GM23338 (cell line): ENCODE measurements at regions not wholly inside any gene's neighbourhood (a gene's known extent, or its start where the extent isn't known, plus 50 kb on each side); places are given as distances from the start of the nearest gene placed in this dataset.

Experiments
- ATAC-seq: fragments of 200-7000 bp; cut with Tn5 transposase; 3 replicates; pipeline ENCODE4 v1.9.1; 2020
- DNase-seq: peaks from one replicate; pipeline ENCODE4 v3.0.0-alpha.2; 2015; ENCODE audit warnings: low spot score
- H2AFZ ChIP-seq: fragments of 200-600 bp; sonication (generic); 2 replicates; pipeline ENCODE4 v1.8.0; 2016; ENCODE audit warnings: antibody characterized with exemption, mild to moderate bottlenecking, moderate library complexity
- H3F3A ChIP-seq: fragments of 200-600 bp; sonication (generic); replicated peaks from 2 replicates; pipeline ENCODE4 v1.8.0; 2017; ENCODE audit warnings: antibody characterized with exemption, mixed run types, low read depth
- H3K27ac ChIP-seq: fragments of 200-600 bp; sonication (generic); 2 replicates; pipeline ENCODE4 v1.6.1; 2016; ENCODE audit warnings: low read depth
- H3K27me3 ChIP-seq: fragments of 200-600 bp; sonication (generic); 2 replicates; pipeline ENCODE4 v1.8.0; 2016; ENCODE audit warnings: mild to moderate bottlenecking, mixed run types, moderate library complexity; ENCODE audit not compliant: insufficient read depth
- H3K36me3 ChIP-seq: fragments of 200-600 bp; sonication (generic); 2 replicates; pipeline ENCODE4 v1.8.0; 2016; ENCODE audit warnings: mild to moderate bottlenecking; ENCODE audit not compliant: insufficient read depth
- H3K4me1 ChIP-seq: fragments of 200-600 bp; sonication (generic); 2 replicates; pipeline ENCODE4 v1.8.0; 2016; ENCODE audit warnings: mild to moderate bottlenecking, moderate library complexity; ENCODE audit not compliant: insufficient read depth
- H3K4me2 ChIP-seq: fragments of 200-600 bp; sonication (generic); 2 replicates; pipeline ENCODE4 v1.7.1; 2017; ENCODE audit warnings: mixed run types
- H3K4me3 ChIP-seq: fragments of 200-600 bp; sonication (generic); 2 replicates; pipeline ENCODE4 v1.6.1; 2016; ENCODE audit warnings: mixed run types
- H3K79me2 ChIP-seq: fragments of 200-600 bp; sonication (generic); replicated peaks from 2 replicates; pipeline ENCODE4 v1.8.0; 2017; ENCODE audit warnings: mild to moderate bottlenecking; ENCODE audit not compliant: insufficient read depth
- H3K9me2 ChIP-seq: fragments of 200-600 bp; sonication (generic); 2 replicates; pipeline ENCODE4 v1.8.0; 2017; ENCODE audit not compliant: insufficient read depth
- H4K20me1 ChIP-seq: fragments of 200-600 bp; sonication (generic); replicated peaks from 2 replicates; pipeline ENCODE4 v1.8.0; 2017; ENCODE audit warnings: mild to moderate bottlenecking; ENCODE audit not compliant: insufficient read depth
- H3K27ac Mint-ChIP-seq: 2 replicates; pipeline ENCODE4 v1.8.0; 2020; ENCODE audit warnings: inconsistent platforms, mild to moderate bottlenecking, moderate library complexity, mixed read lengths
- H3K27me3 Mint-ChIP-seq: 3 replicates; pipeline ENCODE4 v1.8.0; 2022; ENCODE audit warnings: low read depth, mild to moderate bottlenecking, moderate library complexity, mixed read lengths, inconsistent platforms; ENCODE audit not compliant: insufficient read depth, poor library complexity
- H3K36me3 Mint-ChIP-seq: 3 replicates; pipeline ENCODE4 v1.8.0; 2021; ENCODE audit warnings: low read depth, mild to moderate bottlenecking, inconsistent platforms, moderate library complexity, mixed read lengths
- H3K4me1 Mint-ChIP-seq: 3 replicates; pipeline ENCODE4 v1.8.0; 2020; ENCODE audit warnings: mild to moderate bottlenecking, inconsistent platforms, mixed read lengths
- H3K4me3 Mint-ChIP-seq: 3 replicates; pipeline ENCODE4 v1.8.0; 2021; ENCODE audit warnings: moderate library complexity, mild to moderate bottlenecking, inconsistent platforms, mixed read lengths
- H3K9me3 Mint-ChIP-seq: 3 replicates; pipeline ENCODE4 v1.8.0; 2020; ENCODE audit warnings: moderate library complexity, mild to moderate bottlenecking, inconsistent platforms, mixed read lengths
- ETS1 ChIP-seq: IDR thresholded peaks from 2 replicates; pipeline ENCODE4 v1.6.1; 2016; ENCODE audit warnings: antibody characterized with exemption
- EZH2 ChIP-seq: fragments of 200-600 bp; sonication (generic); IDR thresholded peaks from one replicate; pipeline ENCODE4 v1.8.0; 2017; ENCODE audit warnings: antibody characterized with exemption, mild to moderate bottlenecking, low read depth; ENCODE audit not compliant: unreplicated experiment
- EZH2phosphoT487 ChIP-seq: fragments of 200-600 bp; sonication (generic); IDR thresholded peaks from one replicate; pipeline ENCODE4 v1.8.1; 2018; ENCODE audit warnings: antibody characterized with exemption; ENCODE audit not compliant: unreplicated experiment
- JUNB ChIP-seq: IDR thresholded peaks from one replicate; pipeline ENCODE4 v1.6.1; 2016; ENCODE audit warnings: antibody characterized with exemption; ENCODE audit not compliant: unreplicated experiment
- NANOG ChIP-seq: IDR thresholded peaks from 2 replicates; pipeline ENCODE4 v1.6.1; 2016; ENCODE audit warnings: antibody characterized with exemption, borderline replicate concordance
- POLR2AphosphoS5 ChIP-seq: IDR thresholded peaks from 2 replicates; pipeline ENCODE4 v1.6.1; 2016; ENCODE audit warnings: antibody characterized with exemption, low read depth
- REST ChIP-seq: IDR thresholded peaks from one replicate; pipeline ENCODE4 v1.6.1; 2018; ENCODE audit warnings: antibody characterized with exemption; ENCODE audit not compliant: unreplicated experiment
- STAT1 ChIP-seq: IDR thresholded peaks from one replicate; pipeline ENCODE4 v1.6.1; 2016; ENCODE audit warnings: antibody characterized with exemption; ENCODE audit not compliant: unreplicated experiment
- ZNF114 ChIP-seq: fragments of 250-450 bp; sonication (Bioruptor Pico); IDR thresholded peaks from 2 replicates; pipeline ENCODE4 v1.5.0; 2020; ENCODE audit warnings: mild to moderate bottlenecking, moderate library complexity
- ZNF331 ChIP-seq: fragments of 250-450 bp; sonication (Bioruptor Pico); IDR thresholded peaks from 2 replicates; pipeline ENCODE4 v1.5.0; 2020; ENCODE audit warnings: low read depth, mild to moderate bottlenecking, moderate library complexity
- ZNF462 ChIP-seq: fragments of 250-450 bp; sonication (Bioruptor Pico); IDR thresholded peaks from 2 replicates; pipeline ENCODE4 v1.5.0; 2020; ENCODE audit warnings: mild to moderate bottlenecking, moderate library complexity
- TF ChIP-seq, protein P1 (sequence below), 2 experiments: fragments of 200-600 bp in 1 of 2; sonication (generic) in 1 of 2; conservative IDR thresholded peaks; 2 replicates each; pipeline versions ENCODE4 v1.5.1 to v1.6.1; 2016 to 2017; ENCODE audit warnings: antibody characterized with exemption in 2 of 2, low read depth in 2 of 2, mild to moderate bottlenecking in 2 of 2, moderate library complexity in 1 of 2

GRCh38 chr3:105139881-105140560 is 226.7 kb upstream of the ALCAM start:
- Histone ChIP-seq H3K36me3 (no peaks in the 10 kb centered on the region), H4K20me1 (no peaks in the 10 kb centered on the region), H3K27ac (no peak overlapping the region), H2AFZ (no peak overlapping the region), H3K4me2 (no peak overlapping the region), H3K4me1 (0 out of 2 replicates have a peak, but pooled peaks cover 3% of the 10 kb centered on the region), H3K4me3 (no peak overlapping the region), H3K27me3 (no peaks in the 10 kb centered on the region), H3F3A (no peaks in the 10 kb centered on the region), H3K9me2 (no peaks in the 10 kb centered on the region; the same call in 1 of the 2 replicates), H3K79me2 (no peaks in the 10 kb centered on the region)
- H3K4me1 Mint-ChIP-seq: peaks cover 3% of the 10 kb centered on the region
- H3K4me3 Mint-ChIP-seq: no peak overlapping the region
- DNase-seq (no peak), ATAC-seq (no peak)
- H3K9me3 Mint-ChIP-seq: no peaks in the 10 kb centered on the region
- peaks cover 4% of the 10 kb centered on the region for H3K27me3 Mint-ChIP-seq
- TF ChIP-seq ZNF462 (CRISPR knock-in tag) (no peak), ZNF114 (no peak), EZH2 (no peak), POLR2AphosphoS5 (no peak), ZNF331 (CRISPR knock-in tag) (no peak), JUNB (no peak), EZH2phosphoT487 (no peak), STAT1 (no peak), NANOG (no peak), ETS1 (no peak), REST (no peak)
- TF ChIP-seq, protein P1, sequence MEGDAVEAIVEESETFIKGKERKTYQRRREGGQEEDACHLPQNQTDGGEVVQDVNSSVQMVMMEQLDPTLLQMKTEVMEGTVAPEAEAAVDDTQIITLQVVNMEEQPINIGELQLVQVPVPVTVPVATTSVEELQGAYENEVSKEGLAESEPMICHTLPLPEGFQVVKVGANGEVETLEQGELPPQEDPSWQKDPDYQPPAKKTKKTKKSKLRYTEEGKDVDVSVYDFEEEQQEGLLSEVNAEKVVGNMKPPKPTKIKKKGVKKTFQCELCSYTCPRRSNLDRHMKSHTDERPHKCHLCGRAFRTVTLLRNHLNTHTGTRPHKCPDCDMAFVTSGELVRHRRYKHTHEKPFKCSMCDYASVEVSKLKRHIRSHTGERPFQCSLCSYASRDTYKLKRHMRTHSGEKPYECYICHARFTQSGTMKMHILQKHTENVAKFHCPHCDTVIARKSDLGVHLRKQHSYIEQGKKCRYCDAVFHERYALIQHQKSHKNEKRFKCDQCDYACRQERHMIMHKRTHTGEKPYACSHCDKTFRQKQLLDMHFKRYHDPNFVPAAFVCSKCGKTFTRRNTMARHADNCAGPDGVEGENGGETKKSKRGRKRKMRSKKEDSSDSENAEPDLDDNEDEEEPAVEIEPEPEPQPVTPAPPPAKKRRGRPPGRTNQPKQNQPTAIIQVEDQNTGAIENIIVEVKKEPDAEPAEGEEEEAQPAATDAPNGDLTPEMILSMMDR (conservative IDR thresholded peaks at IDR 0.05; ENCODE audit: low read depth in 2 of 2): no peak
- H3K27ac Mint-ChIP-seq: no peak overlapping the region
- H3K36me3 Mint-ChIP-seq: no peaks in the 10 kb centered on the region
